ENCODE measurements at regions not wholly inside any gene's neighbourhood (a gene's known extent, or its start where the extent isn't known, plus 50 kb on each side); places are given as distances from the start of the nearest gene placed in this dataset.
"Not testable (repeated sequence)": the region's sequence is repeated elsewhere in the genome, so short reads cannot be mapped to it uniquely, and the experiment has no call there.

DNA sequence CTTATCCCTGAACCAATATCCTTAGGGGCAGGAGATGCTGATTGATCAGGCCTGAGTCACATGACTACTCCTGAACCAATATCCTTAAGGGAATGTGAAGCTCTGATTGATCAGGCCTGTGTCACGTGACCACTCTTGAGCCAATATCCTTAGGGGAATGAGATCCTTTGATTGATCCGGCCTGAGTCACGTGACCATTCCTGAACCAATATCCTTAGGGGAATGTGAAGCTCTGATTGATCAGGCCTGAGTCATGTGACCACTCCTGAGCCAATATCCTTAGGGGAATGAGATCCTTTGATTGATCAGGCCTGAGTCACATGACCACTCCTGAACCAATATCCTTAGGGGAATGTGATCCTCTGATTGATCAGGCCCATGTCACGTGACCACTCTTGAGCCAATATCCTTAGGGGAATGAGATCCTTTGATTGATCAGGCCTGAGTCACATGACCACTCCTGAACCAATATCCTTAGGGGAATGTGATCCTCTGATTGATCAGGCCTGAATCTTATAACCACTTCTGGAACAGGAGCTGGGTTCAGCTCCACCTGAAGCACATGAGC, 100.6 kb upstream of the TMEM132D start:
- H3K27ac Mint-ChIP-seq; intact Hi-C loops (cut with micrococcal nuclease); H3K4me1 Mint-ChIP-seq (ENCODE audit: low read depth); H3K36me3 Mint-ChIP-seq (ENCODE audit: low read depth); H3K9me3 Mint-ChIP-seq; H3K4me3 Mint-ChIP-seq (ENCODE audit: low read depth); H3K27me3 Mint-ChIP-seq (ENCODE audit: low read depth); DNase-seq (ENCODE audit: low spot score): not testable (repeated sequence)

DNA sequence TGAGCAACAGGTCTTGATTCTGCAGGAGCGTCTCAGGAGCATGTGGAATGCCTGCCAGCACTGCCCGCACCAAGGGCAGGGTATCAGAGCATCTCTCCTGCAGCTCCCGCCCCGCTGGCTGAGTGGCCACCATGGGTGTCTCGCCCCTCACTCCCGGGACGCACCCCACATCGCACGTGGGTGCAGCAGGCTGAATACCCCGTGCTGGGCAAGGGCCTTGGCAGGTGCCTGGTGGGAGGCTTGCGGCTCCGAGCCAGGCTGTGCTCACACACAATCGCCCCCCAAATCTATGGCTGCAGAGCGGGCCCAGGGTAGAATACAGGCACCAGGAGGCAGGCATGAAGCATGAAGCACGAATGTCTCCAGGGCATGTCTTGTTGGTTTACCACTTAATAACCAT, 103.9 kb upstream of the TMEM132D start:
- no peak overlapping the region for H3K4me3 Mint-ChIP-seq (ENCODE audit: low read depth)
- no peaks in the 10 kb centered on the region for H3K36me3 Mint-ChIP-seq (ENCODE audit: low read depth)
- H3K4me1 Mint-ChIP-seq (ENCODE audit: low read depth) = no peaks in the 10 kb centered on the region

DNA sequence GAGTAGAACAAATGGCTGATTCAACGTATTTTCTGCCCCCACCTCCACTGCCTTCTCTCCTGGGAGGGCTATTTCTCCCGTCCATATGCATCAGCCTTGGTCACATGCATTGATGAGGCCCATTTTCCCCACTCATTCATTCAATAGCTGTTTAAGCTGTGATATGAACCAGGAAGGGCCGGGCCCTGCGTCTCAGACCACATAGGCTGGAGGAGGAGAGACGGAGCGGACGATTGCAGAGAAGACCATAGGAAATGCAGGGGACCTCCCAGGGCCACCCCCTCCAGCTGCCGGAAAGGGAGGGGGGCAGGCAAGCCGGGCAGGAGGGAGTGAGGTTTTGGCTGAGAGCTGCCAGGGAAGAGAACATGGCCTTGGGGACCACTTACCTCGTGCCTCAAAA, 104.4 kb upstream of the TMEM132D start:
- no peak overlapping the region for H3K27ac Mint-ChIP-seq
- no peak for DNase-seq (ENCODE audit: low spot score)
- no peaks in the 10 kb centered on the region for H3K27me3 Mint-ChIP-seq (ENCODE audit: low read depth)
- no peaks in the 10 kb centered on the region for H3K9me3 Mint-ChIP-seq
- H3K4me3 Mint-ChIP-seq (ENCODE audit: low read depth) = no peak overlapping the region
- H3K36me3 Mint-ChIP-seq (ENCODE audit: low read depth) = no peaks in the 10 kb centered on the region
- intact Hi-C loops (cut with micrococcal nuclease) = no loop called here
- H3K4me1 Mint-ChIP-seq (ENCODE audit: low read depth) = no peaks in the 10 kb centered on the region

More for the DNA sequence above, 103.9 kb upstream of the TMEM132D start:
- no peaks in the 10 kb centered on the region for H3K9me3 Mint-ChIP-seq
- H3K27ac Mint-ChIP-seq = no peak overlapping the region
- H3K27me3 Mint-ChIP-seq (ENCODE audit: low read depth) = no peaks in the 10 kb centered on the region
- DNase-seq (ENCODE audit: low spot score) = no peak
- intact Hi-C loops (cut with micrococcal nuclease) = no loop called here

DNA sequence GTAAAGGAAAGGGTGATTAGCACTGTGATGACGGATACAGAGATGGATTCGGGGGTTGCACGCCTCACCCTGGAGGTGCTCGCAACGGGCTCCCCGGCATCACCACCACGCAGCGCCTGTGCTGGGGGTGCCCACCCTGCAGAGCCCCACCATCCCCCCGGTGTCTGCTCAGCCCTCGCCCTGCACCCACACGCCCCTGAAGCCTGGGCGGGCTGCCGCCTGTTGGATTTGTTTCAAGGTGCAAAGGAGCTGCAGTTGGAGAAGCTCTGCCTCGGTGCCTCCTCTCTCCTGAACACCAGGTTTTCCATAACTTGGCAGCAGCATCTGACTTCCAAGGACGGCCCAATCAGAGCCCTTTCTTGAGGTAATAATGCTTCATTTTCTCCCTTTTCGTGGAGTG, 106.1 kb upstream of the TMEM132D start:
- H3K27me3 Mint-ChIP-seq (ENCODE audit: low read depth) = no peaks in the 10 kb centered on the region
- no peak overlapping the region for H3K4me3 Mint-ChIP-seq (ENCODE audit: low read depth)
- intact Hi-C loops (cut with micrococcal nuclease) = loop anchor here (10.0 kb wide), 1 partner anchor 1225 kb away; no protein-coding TSS in a partner anchor
- H3K36me3 Mint-ChIP-seq (ENCODE audit: low read depth) = no peaks in the 10 kb centered on the region
- no peaks in the 10 kb centered on the region for H3K9me3 Mint-ChIP-seq
- no peak for DNase-seq (ENCODE audit: low spot score)
- H3K4me1 Mint-ChIP-seq (ENCODE audit: low read depth) = no peaks in the 10 kb centered on the region
- no peak overlapping the region for H3K27ac Mint-ChIP-seq

DNA sequence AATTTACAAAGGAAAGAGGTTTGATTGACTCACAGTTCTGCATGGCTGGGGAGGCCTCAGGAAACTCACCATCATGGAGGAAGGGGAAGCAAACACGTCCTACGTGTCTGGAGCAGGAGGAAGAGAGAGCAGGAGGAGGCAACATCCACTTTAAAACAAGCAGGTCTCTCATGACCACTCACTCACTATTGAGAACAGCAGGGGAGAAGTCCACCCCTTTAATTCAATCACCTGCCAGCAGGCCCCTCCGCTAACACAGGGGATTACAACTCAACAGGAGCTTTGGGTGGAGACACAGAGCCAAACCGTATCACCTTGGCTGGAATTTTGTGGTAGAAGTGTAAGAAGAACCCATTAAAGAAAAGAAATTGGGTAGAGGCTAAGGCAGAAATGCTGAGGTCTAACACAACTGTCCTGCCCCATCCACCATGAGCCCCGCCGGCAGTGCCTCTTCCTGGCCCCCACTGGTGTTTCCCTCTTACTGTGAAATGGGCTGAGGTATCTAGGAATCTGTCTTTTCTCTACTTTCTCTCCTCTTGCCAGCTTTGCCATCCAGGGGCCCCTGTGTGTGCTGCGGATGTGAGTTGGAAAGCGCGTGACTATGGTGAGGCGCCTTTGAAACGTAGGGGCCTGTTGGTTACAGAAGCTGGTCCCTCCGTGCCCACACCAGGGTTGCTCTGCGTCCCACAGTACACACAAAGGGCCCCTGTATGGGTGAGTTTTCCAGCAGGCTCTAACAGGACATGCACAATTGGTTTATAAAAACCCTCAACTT, 108.0 kb upstream of the TMEM132D start:
- intact Hi-C loops (cut with micrococcal nuclease) = loop anchor here (10.0 kb wide), 1 partner anchor 1227 kb away; no protein-coding TSS in a partner anchor
- DNase-seq (ENCODE audit: low spot score) = no peak
- Mint-ChIP-seq H3K36me3 (ENCODE audit: low read depth) (no peaks in the 10 kb centered on the region), H3K4me3 (ENCODE audit: low read depth) (no peak overlapping the region), H3K4me1 (ENCODE audit: low read depth) (no peaks in the 10 kb centered on the region), H3K27me3 (ENCODE audit: low read depth) (no peaks in the 10 kb centered on the region), H3K27ac (no peak overlapping the region), H3K9me3 (no peaks in the 10 kb centered on the region)

DNA sequence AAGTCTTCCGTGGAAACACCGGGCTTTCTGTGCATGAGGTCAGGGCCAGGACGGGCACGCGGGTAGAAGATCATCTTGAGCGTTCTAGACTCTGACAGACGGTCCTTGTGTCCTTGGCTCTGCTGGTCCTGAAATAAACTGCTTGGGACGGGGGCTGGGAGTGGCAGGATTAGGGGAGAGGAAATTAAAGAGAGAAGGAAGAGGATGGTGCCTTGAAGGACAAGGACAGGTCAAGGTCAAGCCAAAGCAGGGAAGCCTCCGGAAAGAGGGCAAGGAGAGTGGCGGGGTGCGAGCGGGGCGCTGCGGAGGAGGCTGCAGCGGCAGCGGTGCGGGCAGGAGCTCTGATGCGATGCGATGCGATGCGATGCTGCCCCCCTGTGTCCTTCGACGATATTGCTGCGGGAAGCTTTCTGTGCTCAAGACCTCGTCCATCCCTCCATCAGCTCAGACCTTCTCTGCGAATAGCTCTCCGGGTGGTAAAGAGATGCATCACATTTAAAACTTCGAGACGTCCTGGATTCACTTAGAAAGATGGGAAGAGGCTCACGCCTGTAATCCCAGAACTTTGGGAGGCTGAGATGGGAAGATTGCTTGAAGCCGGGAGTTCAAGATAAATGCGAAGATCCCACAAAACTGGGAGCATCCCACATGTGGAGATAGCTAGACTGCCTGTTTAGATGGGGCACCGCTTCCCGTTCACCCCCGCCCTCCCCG, 110.1 kb upstream of the TMEM132D start:
- Mint-ChIP-seq H3K36me3 (ENCODE audit: low read depth) (no peaks in the 10 kb centered on the region), H3K27ac (no peak overlapping the region), H3K4me3 (ENCODE audit: low read depth) (no peak overlapping the region), H3K27me3 (ENCODE audit: low read depth) (no peaks in the 10 kb centered on the region), H3K4me1 (ENCODE audit: low read depth) (no peaks in the 10 kb centered on the region), H3K9me3 (no peaks in the 10 kb centered on the region)
- intact Hi-C loops (cut with micrococcal nuclease) = loop anchor here (10.0 kb wide), 1 partner anchor 1229 kb away; no protein-coding TSS in a partner anchor
- DNase-seq (ENCODE audit: low spot score) = peak; percentile 34

DNA sequence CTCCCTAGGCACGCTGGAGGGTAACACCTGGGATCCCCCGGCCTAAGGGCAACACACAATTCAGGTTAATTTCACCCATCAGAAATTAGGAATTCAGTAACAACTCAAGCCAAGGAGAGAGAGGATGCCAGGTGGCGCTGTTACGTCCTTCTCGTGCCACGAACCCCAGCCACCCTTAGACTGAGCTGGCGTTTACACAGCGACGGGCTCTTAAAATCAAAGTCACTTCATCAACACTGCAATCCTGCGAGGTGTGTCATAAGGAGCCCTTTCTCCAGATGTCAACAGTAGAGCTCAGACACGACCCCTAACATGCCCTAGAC, 110.6 kb upstream of the TMEM132D start:
- intact Hi-C loops (cut with micrococcal nuclease) = loop anchor here (10.0 kb wide), 1 partner anchor 1230 kb away; no protein-coding TSS in a partner anchor
- no peaks in the 10 kb centered on the region for H3K4me1 Mint-ChIP-seq (ENCODE audit: low read depth)
- no peaks in the 10 kb centered on the region for H3K36me3 Mint-ChIP-seq (ENCODE audit: low read depth)
- H3K27me3 Mint-ChIP-seq (ENCODE audit: low read depth) = no peaks in the 10 kb centered on the region
- no peaks in the 10 kb centered on the region for H3K9me3 Mint-ChIP-seq
- no peak overlapping the region for H3K27ac Mint-ChIP-seq
- no peak for DNase-seq (ENCODE audit: low spot score)
- no peak overlapping the region for H3K4me3 Mint-ChIP-seq (ENCODE audit: low read depth)

DNA sequence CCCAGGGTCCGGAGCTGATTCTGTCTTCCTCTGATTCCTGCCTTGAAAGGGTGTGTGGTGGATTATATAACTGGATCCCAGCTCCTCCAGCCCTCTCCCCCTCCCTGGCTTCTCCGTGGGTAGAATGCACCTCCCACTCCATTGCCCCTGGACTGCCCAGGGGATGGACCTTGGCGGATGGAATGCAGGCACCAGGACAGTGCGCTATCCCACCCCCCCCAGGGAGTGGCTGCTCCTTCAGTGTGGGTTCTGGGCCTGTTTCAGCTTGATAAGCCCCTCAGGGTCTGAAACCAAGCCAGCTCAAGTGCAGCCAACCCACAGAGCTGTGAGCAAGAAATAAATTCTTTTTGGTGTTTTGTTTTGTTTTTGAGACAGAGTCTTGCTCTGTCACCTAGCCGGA, 112.4 kb upstream of the TMEM132D start:
- intact Hi-C loops (cut with micrococcal nuclease) = loop anchor here (10.0 kb wide), 1 partner anchor 1231 kb away; no protein-coding TSS in a partner anchor
- Mint-ChIP-seq H3K27me3 (ENCODE audit: low read depth) (no peaks in the 10 kb centered on the region), H3K9me3 (no peaks in the 10 kb centered on the region), H3K27ac (no peak overlapping the region), H3K4me3 (ENCODE audit: low read depth) (no peak overlapping the region), H3K36me3 (ENCODE audit: low read depth) (no peaks in the 10 kb centered on the region), H3K4me1 (ENCODE audit: low read depth) (no peaks in the 10 kb centered on the region)
- DNase-seq (ENCODE audit: low spot score) = no peak

DNA sequence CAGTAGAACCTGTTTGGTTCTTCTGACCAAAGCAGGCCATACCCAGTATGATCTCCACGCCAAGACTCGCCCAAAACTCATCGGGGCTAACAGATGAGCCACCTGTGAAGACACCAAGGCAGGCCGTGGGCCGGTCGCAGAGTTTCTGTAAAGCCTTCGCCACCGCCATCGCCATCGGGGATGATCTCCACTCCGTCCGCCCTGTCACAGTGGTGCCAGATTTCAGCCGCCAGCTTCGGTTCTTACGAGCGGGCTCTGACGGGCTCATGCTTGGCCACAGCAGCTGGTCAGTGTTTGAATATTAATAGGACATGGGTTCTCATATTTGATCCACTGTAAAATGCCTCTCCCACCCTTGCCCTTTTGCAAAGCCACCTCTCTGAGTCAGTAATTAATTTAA, 113.2 kb upstream of the TMEM132D start:
- Mint-ChIP-seq H3K4me1 (ENCODE audit: low read depth) (no peaks in the 10 kb centered on the region), H3K27me3 (ENCODE audit: low read depth) (no peaks in the 10 kb centered on the region), H3K9me3 (no peaks in the 10 kb centered on the region), H3K27ac (no peak overlapping the region), H3K4me3 (ENCODE audit: low read depth) (no peak overlapping the region), H3K36me3 (ENCODE audit: low read depth) (no peaks in the 10 kb centered on the region)
- DNase-seq (ENCODE audit: low spot score) = no peak
- intact Hi-C loops (cut with micrococcal nuclease) = loop anchor here (10.0 kb wide), 1 partner anchor 1232 kb away; no protein-coding TSS in a partner anchor

DNA sequence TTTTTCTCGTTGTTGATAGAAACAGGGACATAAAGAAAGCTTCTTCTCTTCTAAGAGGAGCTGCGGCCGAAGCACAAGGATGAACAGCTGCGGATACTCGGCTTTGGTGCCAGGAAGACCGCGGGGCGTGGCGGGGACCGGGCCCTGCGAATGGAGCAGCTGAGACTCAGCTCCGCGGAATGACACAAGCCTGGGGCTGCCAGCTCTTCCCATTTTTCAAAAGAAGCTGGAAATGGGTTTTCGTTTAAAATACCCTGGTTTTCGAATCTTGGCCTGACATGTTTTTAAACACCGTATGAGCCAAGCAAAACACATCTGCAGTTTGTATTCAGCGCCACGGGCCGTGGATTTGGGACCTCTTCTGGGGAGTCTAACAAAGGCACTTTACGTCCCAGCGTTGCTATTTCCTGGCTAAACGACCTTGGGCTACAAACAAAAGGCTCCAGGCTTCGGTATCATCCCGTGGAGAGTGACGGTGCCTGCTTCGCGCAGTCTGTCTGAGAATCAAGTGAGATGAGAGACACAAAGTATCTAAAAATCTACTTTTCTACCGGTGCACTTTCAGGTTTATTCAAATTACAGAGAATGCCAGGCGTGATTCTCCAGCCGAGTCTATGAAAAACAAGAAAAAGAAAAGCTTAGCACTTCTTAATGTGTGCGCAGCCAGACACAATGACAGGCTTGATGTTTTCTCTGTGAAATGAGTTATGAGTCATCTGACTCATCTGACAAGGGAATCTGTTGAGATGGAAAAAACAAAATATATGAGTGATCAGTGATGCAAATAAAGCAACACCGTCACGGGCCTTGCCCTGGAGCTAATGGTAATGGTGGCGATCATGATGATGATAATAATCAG, 114.0 kb upstream of the TMEM132D start:
- Mint-ChIP-seq H3K27ac (no peak overlapping the region), H3K9me3 (no peaks in the 10 kb centered on the region), H3K27me3 (ENCODE audit: low read depth) (no peaks in the 10 kb centered on the region), H3K4me1 (ENCODE audit: low read depth) (no peaks in the 10 kb centered on the region), H3K4me3 (ENCODE audit: low read depth) (no peak overlapping the region), H3K36me3 (ENCODE audit: low read depth) (no peaks in the 10 kb centered on the region)
- no peak for DNase-seq (ENCODE audit: low spot score)
- intact Hi-C loops (cut with micrococcal nuclease) = loop anchor here (10.0 kb wide), 1 partner anchor 1233 kb away; no protein-coding TSS in a partner anchor

DNA sequence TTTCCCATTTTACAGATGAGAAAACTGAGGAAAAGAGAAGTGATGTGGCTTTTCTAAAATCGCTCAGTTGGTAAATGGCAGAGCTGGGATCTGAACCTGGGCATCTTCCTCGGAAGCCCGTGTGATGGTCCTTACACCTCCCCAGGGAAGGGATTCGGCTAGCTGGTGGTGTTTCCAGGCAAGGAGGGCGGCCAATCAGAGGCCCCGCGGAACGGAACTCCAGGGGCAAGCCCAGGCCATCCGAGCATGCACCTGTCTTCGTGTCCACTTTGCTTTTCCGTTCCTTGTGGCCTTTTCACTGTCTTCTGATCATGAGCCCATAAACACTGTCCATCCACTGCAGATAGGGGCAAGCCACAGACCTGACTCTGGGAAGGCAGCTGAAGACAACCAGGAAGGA, 114.8 kb upstream of the TMEM132D start:
- intact Hi-C loops (cut with micrococcal nuclease) = loop anchor here (10.0 kb wide), 1 partner anchor 1234 kb away; no protein-coding TSS in a partner anchor

DNA sequence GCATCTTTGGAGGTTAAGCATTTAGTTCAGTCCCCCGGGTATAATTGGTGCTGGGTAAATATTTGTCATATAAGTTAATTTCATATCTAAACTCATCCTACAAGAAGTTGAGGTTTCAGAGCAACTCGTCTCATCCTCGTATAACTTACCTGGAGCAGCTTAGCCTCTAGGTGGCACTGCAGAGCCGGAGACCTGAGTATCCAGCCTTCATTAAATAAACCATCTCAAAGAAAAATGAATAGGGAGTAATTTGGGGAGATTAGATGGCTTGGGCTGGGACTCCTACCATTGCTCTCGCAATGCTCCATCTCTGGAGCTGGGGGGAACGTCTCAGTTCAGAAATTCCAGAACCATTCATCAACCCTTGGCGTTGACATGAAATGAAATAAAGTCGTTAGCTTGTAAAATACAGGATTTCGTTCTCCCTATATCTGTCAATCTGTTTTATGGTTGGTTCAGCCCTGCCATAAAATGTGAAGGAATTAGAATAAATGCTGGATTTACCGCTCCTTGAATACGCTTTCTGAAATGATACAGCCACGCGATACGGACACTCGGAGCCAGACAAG, 122.9 kb upstream of the TMEM132D start:
- Mint-ChIP-seq H3K27ac (no peak overlapping the region), H3K9me3 (no peaks in the 10 kb centered on the region), H3K4me1 (ENCODE audit: low read depth) (no peaks in the 10 kb centered on the region), H3K4me3 (ENCODE audit: low read depth) (no peak overlapping the region), H3K27me3 (ENCODE audit: low read depth) (no peaks in the 10 kb centered on the region), H3K36me3 (ENCODE audit: low read depth) (no peaks in the 10 kb centered on the region)
- DNase-seq (ENCODE audit: low spot score) = no peak
- intact Hi-C loops (cut with micrococcal nuclease) = no loop called here

More for the DNA sequence above, 114.8 kb upstream of the TMEM132D start:
- no peaks in the 10 kb centered on the region for H3K4me1 Mint-ChIP-seq (ENCODE audit: low read depth)
- no peaks in the 10 kb centered on the region for H3K27me3 Mint-ChIP-seq (ENCODE audit: low read depth)
- H3K36me3 Mint-ChIP-seq (ENCODE audit: low read depth) = no peaks in the 10 kb centered on the region
- H3K4me3 Mint-ChIP-seq (ENCODE audit: low read depth) = no peak overlapping the region
- DNase-seq (ENCODE audit: low spot score) = no peak
- no peaks in the 10 kb centered on the region for H3K9me3 Mint-ChIP-seq
- H3K27ac Mint-ChIP-seq = no peak overlapping the region
